ENCODE measurements at regions not wholly inside any gene's neighbourhood (a gene's known extent, or its start where the extent isn't known, plus 50 kb on each side); places are given as distances from the start of the nearest gene placed in this dataset.

GRCh38 chr9:113776194-113776593 lies 99.9 kb upstream of the ZNF618 start:
- TF ChIP-seq CEBPB (IDR thresholded peaks at IDR 0.05) (no peak), TAF1 (IDR thresholded peaks at IDR 0.05; ENCODE audit: low read depth) (no peak), EP300 (IDR thresholded peaks at IDR 0.05; ENCODE audit: borderline replicate concordance) (no peak)

DNA sequence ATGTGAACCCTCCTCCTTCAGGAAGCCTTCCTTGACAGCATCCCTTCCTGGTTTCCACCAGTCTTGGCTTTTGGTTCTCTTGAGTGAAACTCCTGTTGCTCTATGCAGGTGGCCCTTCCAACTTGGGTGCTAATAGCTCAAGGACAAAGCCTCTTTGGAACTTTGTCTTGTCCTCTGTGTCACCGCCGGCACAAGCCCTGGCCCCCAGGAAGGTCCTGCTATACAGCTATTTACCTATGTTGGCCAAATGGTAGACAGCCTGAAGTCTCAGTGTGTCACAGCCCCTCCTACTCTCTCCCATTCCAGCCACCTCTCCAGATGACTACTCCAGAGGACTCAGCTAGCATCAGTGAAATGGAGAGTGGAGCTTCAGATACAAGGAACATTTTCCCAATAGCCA lies 94.7 kb upstream of the ZNF618 start:
- TF ChIP-seq, protein P1, sequence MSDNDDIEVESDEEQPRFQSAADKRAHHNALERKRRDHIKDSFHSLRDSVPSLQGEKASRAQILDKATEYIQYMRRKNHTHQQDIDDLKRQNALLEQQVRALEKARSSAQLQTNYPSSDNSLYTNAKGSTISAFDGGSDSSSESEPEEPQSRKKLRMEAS (IDR thresholded peaks at IDR 0.05) = no peak
- TF ChIP-seq RAD21 (IDR thresholded peaks at IDR 0.05; ENCODE audit: low read depth) (no peak), CEBPB (IDR thresholded peaks at IDR 0.05) (no peak), ZBTB7A (IDR thresholded peaks at IDR 0.05; ENCODE audit: low read depth) (no peak), EGR1 (IDR thresholded peaks at IDR 0.05) (no peak), YY1 (IDR thresholded peaks at IDR 0.05; ENCODE audit: low read depth) (no peak), NFIC (IDR thresholded peaks at IDR 0.05) (no peak), TAF1 (IDR thresholded peaks at IDR 0.05; ENCODE audit: low read depth) (no peak), TCF12 (IDR thresholded peaks at IDR 0.05; ENCODE audit: low read depth) (no peak), EP300 (IDR thresholded peaks at IDR 0.05; ENCODE audit: borderline replicate concordance) (no peak), CREB1 (IDR thresholded peaks at IDR 0.05; ENCODE audit: low read depth) (no peak), FOXM1 (IDR thresholded peaks at IDR 0.05; ENCODE audit: borderline replicate concordance, low read depth) (no peak), TEAD4 (IDR thresholded peaks at IDR 0.05) (no peak)
- TF ChIP-seq, protein P2, sequence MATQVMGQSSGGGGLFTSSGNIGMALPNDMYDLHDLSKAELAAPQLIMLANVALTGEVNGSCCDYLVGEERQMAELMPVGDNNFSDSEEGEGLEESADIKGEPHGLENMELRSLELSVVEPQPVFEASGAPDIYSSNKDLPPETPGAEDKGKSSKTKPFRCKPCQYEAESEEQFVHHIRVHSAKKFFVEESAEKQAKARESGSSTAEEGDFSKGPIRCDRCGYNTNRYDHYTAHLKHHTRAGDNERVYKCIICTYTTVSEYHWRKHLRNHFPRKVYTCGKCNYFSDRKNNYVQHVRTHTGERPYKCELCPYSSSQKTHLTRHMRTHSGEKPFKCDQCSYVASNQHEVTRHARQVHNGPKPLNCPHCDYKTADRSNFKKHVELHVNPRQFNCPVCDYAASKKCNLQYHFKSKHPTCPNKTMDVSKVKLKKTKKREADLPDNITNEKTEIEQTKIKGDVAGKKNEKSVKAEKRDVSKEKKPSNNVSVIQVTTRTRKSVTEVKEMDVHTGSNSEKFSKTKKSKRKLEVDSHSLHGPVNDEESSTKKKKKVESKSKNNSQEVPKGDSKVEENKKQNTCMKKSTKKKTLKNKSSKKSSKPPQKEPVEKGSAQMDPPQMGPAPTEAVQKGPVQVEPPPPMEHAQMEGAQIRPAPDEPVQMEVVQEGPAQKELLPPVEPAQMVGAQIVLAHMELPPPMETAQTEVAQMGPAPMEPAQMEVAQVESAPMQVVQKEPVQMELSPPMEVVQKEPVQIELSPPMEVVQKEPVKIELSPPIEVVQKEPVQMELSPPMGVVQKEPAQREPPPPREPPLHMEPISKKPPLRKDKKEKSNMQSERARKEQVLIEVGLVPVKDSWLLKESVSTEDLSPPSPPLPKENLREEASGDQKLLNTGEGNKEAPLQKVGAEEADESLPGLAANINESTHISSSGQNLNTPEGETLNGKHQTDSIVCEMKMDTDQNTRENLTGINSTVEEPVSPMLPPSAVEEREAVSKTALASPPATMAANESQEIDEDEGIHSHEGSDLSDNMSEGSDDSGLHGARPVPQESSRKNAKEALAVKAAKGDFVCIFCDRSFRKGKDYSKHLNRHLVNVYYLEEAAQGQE (IDR thresholded peaks at IDR 0.05; ENCODE audit: low read depth) = no peak
- TF ChIP-seq, protein P3, sequence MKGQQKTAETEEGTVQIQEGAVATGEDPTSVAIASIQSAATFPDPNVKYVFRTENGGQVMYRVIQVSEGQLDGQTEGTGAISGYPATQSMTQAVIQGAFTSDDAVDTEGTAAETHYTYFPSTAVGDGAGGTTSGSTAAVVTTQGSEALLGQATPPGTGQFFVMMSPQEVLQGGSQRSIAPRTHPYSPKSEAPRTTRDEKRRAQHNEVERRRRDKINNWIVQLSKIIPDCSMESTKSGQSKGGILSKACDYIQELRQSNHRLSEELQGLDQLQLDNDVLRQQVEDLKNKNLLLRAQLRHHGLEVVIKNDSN (IDR thresholded peaks at IDR 0.05) = no peak

DNA sequence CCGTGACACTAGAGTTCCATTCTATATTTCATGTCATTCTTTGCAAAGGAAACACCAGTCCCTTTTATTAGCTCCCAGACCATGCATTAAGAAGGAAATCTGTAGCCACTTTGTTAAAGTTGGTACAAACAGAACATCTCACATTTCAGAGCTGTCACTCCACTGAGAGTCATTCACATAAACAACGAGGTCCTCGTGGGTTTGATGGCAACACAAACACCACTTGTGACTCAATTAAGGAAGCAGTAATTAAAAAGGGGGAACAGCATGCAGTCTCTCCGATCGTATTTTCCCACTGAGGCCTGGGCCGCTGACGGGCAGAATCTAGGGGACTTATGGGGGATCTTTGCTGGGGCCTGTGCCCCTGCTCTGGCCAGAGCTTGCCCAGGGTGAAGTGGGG lies 94.2 kb upstream of the ZNF618 start:
- no peak for TF ChIP-seq EP300 (IDR thresholded peaks at IDR 0.05; ENCODE audit: borderline replicate concordance)
- TF ChIP-seq RAD21 (IDR thresholded peaks at IDR 0.05; ENCODE audit: low read depth) = no peak
- TF ChIP-seq CEBPB (IDR thresholded peaks at IDR 0.05) = no peak
- no peak for TF ChIP-seq EGR1 (IDR thresholded peaks at IDR 0.05)
- TF ChIP-seq, protein P3 (IDR thresholded peaks at IDR 0.05) = no peak
- TF ChIP-seq CREB1 (IDR thresholded peaks at IDR 0.05; ENCODE audit: low read depth) = no peak
- TF ChIP-seq, protein P2 (IDR thresholded peaks at IDR 0.05; ENCODE audit: low read depth) = no peak
- no peak for TF ChIP-seq TEAD4 (IDR thresholded peaks at IDR 0.05)
- no peak for TF ChIP-seq YY1 (IDR thresholded peaks at IDR 0.05; ENCODE audit: low read depth)
- no peak for TF ChIP-seq TCF12 (IDR thresholded peaks at IDR 0.05; ENCODE audit: low read depth)
- TF ChIP-seq ZBTB7A (IDR thresholded peaks at IDR 0.05; ENCODE audit: low read depth) = no peak
- TF ChIP-seq TAF1 (IDR thresholded peaks at IDR 0.05; ENCODE audit: low read depth) = no peak
- TF ChIP-seq, protein P1 (IDR thresholded peaks at IDR 0.05) = no peak
- TF ChIP-seq FOXM1 (IDR thresholded peaks at IDR 0.05; ENCODE audit: borderline replicate concordance, low read depth) = no peak
- TF ChIP-seq NFIC (IDR thresholded peaks at IDR 0.05) = no peak

- TF ChIP-seq CREB1 (IDR thresholded peaks at IDR 0.05; ENCODE audit: low read depth) = no peak
- no peak for TF ChIP-seq YY1 (IDR thresholded peaks at IDR 0.05; ENCODE audit: low read depth)
- no peak for TF ChIP-seq TAF1 (IDR thresholded peaks at IDR 0.05; ENCODE audit: low read depth)
- TF ChIP-seq FOXM1 (IDR thresholded peaks at IDR 0.05; ENCODE audit: borderline replicate concordance, low read depth) = no peak
Observed at GRCh38 chr9:113783475-113783874, 92.6 kb upstream of the ZNF618 start.

GRCh38 chr9:113785334-113785733 lies 90.8 kb upstream of the ZNF618 start:
- TF ChIP-seq NFIC (IDR thresholded peaks at IDR 0.05) (no peak), CEBPB (IDR thresholded peaks at IDR 0.05) (no peak), TEAD4 (IDR thresholded peaks at IDR 0.05) (no peak), ZBTB7A (IDR thresholded peaks at IDR 0.05; ENCODE audit: low read depth) (no peak), EP300 (IDR thresholded peaks at IDR 0.05; ENCODE audit: borderline replicate concordance) (no peak), EGR1 (IDR thresholded peaks at IDR 0.05) (no peak), TCF12 (IDR thresholded peaks at IDR 0.05; ENCODE audit: low read depth) (no peak), YY1 (IDR thresholded peaks at IDR 0.05; ENCODE audit: low read depth) (no peak), CREB1 (IDR thresholded peaks at IDR 0.05; ENCODE audit: low read depth) (no peak), TAF1 (IDR thresholded peaks at IDR 0.05; ENCODE audit: low read depth) (no peak), RAD21 (IDR thresholded peaks at IDR 0.05; ENCODE audit: low read depth) (no peak), FOXM1 (IDR thresholded peaks at IDR 0.05; ENCODE audit: borderline replicate concordance, low read depth) (no peak)
- TF ChIP-seq, protein P1 (IDR thresholded peaks at IDR 0.05) = no peak
- TF ChIP-seq, protein P2 (IDR thresholded peaks at IDR 0.05; ENCODE audit: low read depth) = no peak
- TF ChIP-seq, protein P3 (IDR thresholded peaks at IDR 0.05) = no peak

All from Ishikawa (cell line).